HEK293T (cell line): ENCODE measurements at regions not wholly inside any gene's neighbourhood (a gene's known extent, or its start where the extent isn't known, plus 50 kb on each side); places are given as distances from the start of the nearest gene placed in this dataset.

ENCODE experiments used
- CTBP1 ChIP-seq: fragments of 450-650 bp; IDR thresholded peaks from 2 replicates; pipeline ENCODE4 v1.6.1; 2016; ENCODE audit warnings: borderline replicate concordance
- NFRKB ChIP-seq: fragments of 450-650 bp; IDR thresholded peaks from 2 replicates; pipeline ENCODE4 v1.6.1; 2016; ENCODE audit warnings: mild to moderate bottlenecking, moderate library complexity

DNA sequence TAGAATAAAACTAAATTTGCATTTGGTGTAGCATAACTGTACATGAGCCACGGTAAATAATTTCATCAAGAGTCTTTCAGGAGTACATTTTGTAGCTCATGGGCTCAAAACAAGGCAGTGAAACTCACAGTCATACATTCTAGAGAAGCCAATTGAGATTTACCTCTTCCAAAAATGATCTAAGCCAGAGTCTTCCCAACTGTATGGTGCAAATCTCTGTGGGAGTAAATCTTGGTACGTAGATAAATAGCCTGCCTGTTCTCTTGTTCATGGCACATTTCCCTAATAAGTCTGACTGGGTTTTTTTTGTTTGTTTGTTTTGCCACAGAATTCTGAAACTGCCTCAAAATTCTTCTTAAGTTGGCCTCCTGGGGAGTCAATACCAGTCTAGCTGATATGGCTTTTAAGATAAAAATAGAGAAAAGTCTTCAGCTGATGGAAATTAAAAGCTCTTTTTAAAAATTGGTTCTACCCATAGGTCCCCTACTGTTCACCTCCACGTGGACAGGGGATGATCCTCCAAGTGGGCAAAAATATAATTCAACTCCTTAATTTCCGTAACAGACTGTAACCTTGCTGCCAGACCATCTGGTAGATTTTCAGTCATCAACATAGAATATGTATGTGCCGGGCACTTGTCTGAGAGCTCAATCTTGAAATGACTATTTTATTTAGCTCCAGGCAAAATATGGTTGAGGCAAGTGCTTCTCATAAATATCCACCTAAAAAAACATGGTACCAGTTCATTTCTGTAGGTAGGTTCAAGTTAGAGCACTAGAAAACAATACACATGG lies 365.4 kb downstream of the PDHA2 start:
- TF ChIP-seq CTBP1 (no peak), NFRKB (no peak)
